Fibroblast of upper back skin (primary cell): ENCODE measurements at regions not wholly inside any gene's neighbourhood (a gene's known extent, or its start where the extent isn't known, plus 50 kb on each side); places are given as distances from the start of the nearest gene placed in this dataset.
A peak's percentile ranks its signal among the peaks of the same experiment; 100 is the strongest.

Experiments
- DNase-seq: peaks from one replicate; pipeline ENCODE4 v3.0.0-alpha.2; 2013

GRCh38 chr6:147621263-147621662, 112.8 kb downstream of the SAMD5 start:
- DNase-seq: peak; percentile 93

GRCh38 chr6:147621961-147622360, 113.5 kb downstream of the SAMD5 start:
- DNase-seq: peak; percentile 70

- DNase-seq: no peak
Observed at GRCh38 chr6:147624946-147625515, 116.5 kb downstream of the SAMD5 start.

- DNase-seq: no peak
Observed at GRCh38 chr6:147625946-147626345, 117.5 kb downstream of the SAMD5 start.

- DNase-seq: no peak
Observed at GRCh38 chr6:147627411-147627810, 118.9 kb downstream of the SAMD5 start.

- DNase-seq: no peak
Observed at GRCh38 chr6:147633191-147633590, 124.7 kb downstream of the SAMD5 start.

- no peak for DNase-seq
Observed at GRCh38 chr6:147637620-147638195, 129.2 kb downstream of the SAMD5 start.

- peak; percentile 18 for DNase-seq
Observed at GRCh38 chr6:147639279-147639678, 130.8 kb downstream of the SAMD5 start.

GRCh38 chr6:147640606-147641005, 132.1 kb downstream of the SAMD5 start:
- no peak for DNase-seq

- DNase-seq: no peak
Observed at GRCh38 chr6:147641511-147641910, 133.0 kb downstream of the SAMD5 start.

- DNase-seq: no peak
Observed at GRCh38 chr6:147642458-147642857, 134.0 kb downstream of the SAMD5 start.

- no peak for DNase-seq
Observed at GRCh38 chr6:147643341-147644200, 135.1 kb downstream of the SAMD5 start.

GRCh38 chr6:147648916-147649315, 140.4 kb downstream of the SAMD5 start:
- peak; percentile 46 for DNase-seq

GRCh38 chr6:147651249-147652063, 143.0 kb downstream of the SAMD5 start:
- DNase-seq: peak; percentile 44

- no peak for DNase-seq
Observed at GRCh38 chr6:147653631-147654030, 145.1 kb downstream of the SAMD5 start.

GRCh38 chr6:147654103-147654845, 145.8 kb downstream of the SAMD5 start:
- DNase-seq: no peak

GRCh38 chr6:147660334-147661311, 152.1 kb downstream of the SAMD5 start:
- no peak for DNase-seq

- DNase-seq: no peak
Observed at GRCh38 chr6:147662646-147663045, 154.2 kb downstream of the SAMD5 start.

- no peak for DNase-seq
Observed at GRCh38 chr6:147664092-147664491, 155.6 kb downstream of the SAMD5 start.

GRCh38 chr6:147666255-147666654, 157.8 kb downstream of the SAMD5 start:
- no peak for DNase-seq

GRCh38 chr6:147667082-147667481, 158.6 kb downstream of the SAMD5 start:
- no peak for DNase-seq
